Stomach (tissue), 8 donors: ENCODE measurements at regions not wholly inside any gene's neighbourhood (a gene's known extent, or its start where the extent isn't known, plus 50 kb on each side); places are given as distances from the start of the nearest gene placed in this dataset.

Experiments
- DNase-seq, 2 donors: peaks; one replicate each; pipeline versions ENCODE4 v3.0.0 to v3.0.0-alpha.2; 2013 to 2019
- H3K27ac ChIP-seq, 5 donors: fragments of 200-600 bp in 4 of 5; sonication (generic) in 4 of 5; one replicate each; pipeline ENCODE4 v1.5.1; 2013 to 2019; ENCODE audit warnings: mild to moderate bottlenecking in 1 of 5, moderate library complexity in 1 of 5
- H3K27me3 ChIP-seq, 3 donors: fragments of 200-600 bp; sonication (generic); one replicate each; pipeline ENCODE4 v1.5.1; 2017 to 2019; ENCODE audit warnings: mixed run types in 1 of 3
- H3K36me3 ChIP-seq, 4 donors: fragments of 200-600 bp; sonication (generic); 1 replicate in 3 of 4; 2 replicates in 1 of 4; pipeline ENCODE4 v1.5.1; 2016 to 2019
- H3K4me1 ChIP-seq, 4 donors: fragments of 200-600 bp; sonication (generic); one replicate each; pipeline ENCODE4 v1.5.1; 2016 to 2019
- H3K4me3 ChIP-seq, 4 donors: fragments of 200-600 bp; sonication (generic) in 3 of 4; one replicate each; pipeline ENCODE4 v1.5.1; 2016 to 2019; ENCODE audit warnings: mild to moderate bottlenecking in 1 of 4
- H3K9me3 ChIP-seq, 4 donors: fragments of 200-600 bp; sonication (generic); one replicate each; pipeline ENCODE4 v1.5.1; 2016 to 2019
- EP300 ChIP-seq: sonication (generic); formaldehyde crosslinking; IDR thresholded peaks from one replicate; pipeline ENCODE4 v1.6.1; 2017; ENCODE audit warnings: antibody characterized with exemption
- POLR2A ChIP-seq, 4 donors: fragments of 450-650 bp; IDR thresholded peaks; one replicate each; pipeline ENCODE4 v1.6.1; 2016; ENCODE audit warnings: antibody characterized with exemption in 4 of 4, control low read depth in 2 of 4, mild to moderate bottlenecking in 1 of 4, moderate library complexity in 1 of 4
- POLR2AphosphoS5 ChIP-seq, 3 donors: sonication (generic); formaldehyde crosslinking; IDR thresholded peaks; one replicate each; pipeline ENCODE4 v1.6.1; 2016; ENCODE audit warnings: antibody characterized with exemption in 3 of 3
- WGBS, 5 donors: extraction: QIAGEN DNeasy Blood & Tissue Kit in 3 of 5; methylation state at CpG; one replicate each; pipeline versions ENCODE4 v1.1.5 to v1.1.7; 2013 to 2018; 5-methylcytosine and 5-hydroxymethylcytosine counted together
- intact Hi-C: fragments of 100-400 bp; cut with DNase I; formaldehyde crosslinking; loops from one replicate; pipeline ENCODE4 v1.15.1; 2023; ENCODE audit warnings: low total_unique reads
- TF ChIP-seq, protein P1 (sequence below), 7 experiments: fragments of 450-650 bp in 4 of 7; fragments of 200-600 bp in 3 of 7; sonication (generic) in 3 of 7; IDR thresholded peaks; one replicate each; pipeline ENCODE4 v1.5.1; 2016 to 2019; ENCODE audit warnings: antibody characterized with exemption in 7 of 7, control low read depth in 2 of 7, mild to moderate bottlenecking in 1 of 7
- donor health status: healthy with polysubstance abuse.
- donor health status: Bipolar disorder and iron deficiency.
- donor health status: healthy.

DNA sequence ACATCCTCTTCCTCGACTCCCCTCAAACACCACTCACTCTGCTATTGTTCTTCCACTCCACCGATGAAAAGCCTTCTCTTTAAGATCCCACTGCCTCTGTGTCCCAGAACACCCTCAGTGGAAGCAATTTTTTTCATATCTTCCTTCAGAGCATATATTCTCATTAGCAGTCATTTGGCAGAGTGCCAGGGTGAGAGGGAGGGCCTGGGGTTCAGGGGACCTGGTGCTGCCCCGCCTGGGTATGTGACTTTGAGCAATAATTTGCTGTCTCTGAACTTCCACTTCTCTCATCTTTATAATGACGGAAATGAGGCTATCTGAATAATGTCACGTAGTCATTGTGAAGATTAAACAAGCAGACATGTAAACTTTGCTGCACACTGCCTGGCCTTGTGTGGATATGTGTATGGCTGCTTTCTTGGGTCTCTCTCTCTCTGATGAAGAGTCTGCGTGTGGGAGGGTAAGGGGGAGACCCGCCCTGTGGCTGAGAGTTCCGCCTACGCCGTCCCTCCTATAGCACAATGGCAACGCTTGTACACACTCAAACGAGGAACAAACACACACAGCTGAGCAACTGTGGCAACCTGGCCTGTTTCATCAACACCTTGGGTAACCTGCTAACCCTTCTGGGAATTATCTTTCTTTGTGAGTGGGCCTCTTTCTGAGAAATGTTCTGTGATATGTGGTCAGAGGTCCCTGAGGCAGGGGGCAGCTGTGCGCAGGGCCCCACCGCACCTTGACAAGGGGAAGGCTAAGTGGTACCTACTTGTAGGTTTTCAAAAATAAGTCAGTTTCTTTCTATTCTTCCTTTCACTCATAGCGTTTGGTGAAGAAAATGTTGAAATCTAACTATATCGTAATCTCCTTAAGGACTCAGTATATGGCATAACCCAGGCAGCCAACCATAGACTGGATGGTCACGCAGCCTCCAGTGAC, 369.8 kb downstream of the SV2B start:
- intact Hi-C loops, result no loop called here
- H3K36me3 ChIP-seq, result no peaks in the 10 kb centered on the region
- WGBS, 5 donors, result 50 to 58% (median 53%) methylated on average over 17 of the region's 17 CpGs
- H3K27ac ChIP-seq, result peak overlapping the region in 2 of 5 donors; percentile 46 to 63
- peak; percentile 29 to 87 for DNase-seq
- H3K4me1 ChIP-seq, result peaks cover 0 to 33% (median 9%) of the 10 kb centered on the region in 4 donors
- no peaks in the 10 kb centered on the region for H3K9me3 ChIP-seq
- no peaks in the 10 kb centered on the region for H3K27me3 ChIP-seq
- TF ChIP-seq POLR2AphosphoS5 (IDR thresholded peaks at IDR 0.05) (no peak), EP300 (no peak), POLR2A (IDR thresholded peaks at IDR 0.05) (no peak)
- TF ChIP-seq, protein P1, sequence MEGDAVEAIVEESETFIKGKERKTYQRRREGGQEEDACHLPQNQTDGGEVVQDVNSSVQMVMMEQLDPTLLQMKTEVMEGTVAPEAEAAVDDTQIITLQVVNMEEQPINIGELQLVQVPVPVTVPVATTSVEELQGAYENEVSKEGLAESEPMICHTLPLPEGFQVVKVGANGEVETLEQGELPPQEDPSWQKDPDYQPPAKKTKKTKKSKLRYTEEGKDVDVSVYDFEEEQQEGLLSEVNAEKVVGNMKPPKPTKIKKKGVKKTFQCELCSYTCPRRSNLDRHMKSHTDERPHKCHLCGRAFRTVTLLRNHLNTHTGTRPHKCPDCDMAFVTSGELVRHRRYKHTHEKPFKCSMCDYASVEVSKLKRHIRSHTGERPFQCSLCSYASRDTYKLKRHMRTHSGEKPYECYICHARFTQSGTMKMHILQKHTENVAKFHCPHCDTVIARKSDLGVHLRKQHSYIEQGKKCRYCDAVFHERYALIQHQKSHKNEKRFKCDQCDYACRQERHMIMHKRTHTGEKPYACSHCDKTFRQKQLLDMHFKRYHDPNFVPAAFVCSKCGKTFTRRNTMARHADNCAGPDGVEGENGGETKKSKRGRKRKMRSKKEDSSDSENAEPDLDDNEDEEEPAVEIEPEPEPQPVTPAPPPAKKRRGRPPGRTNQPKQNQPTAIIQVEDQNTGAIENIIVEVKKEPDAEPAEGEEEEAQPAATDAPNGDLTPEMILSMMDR (IDR thresholded peaks at IDR 0.05), result no peak
- H3K4me3 ChIP-seq, result no peak overlapping the region

DNA sequence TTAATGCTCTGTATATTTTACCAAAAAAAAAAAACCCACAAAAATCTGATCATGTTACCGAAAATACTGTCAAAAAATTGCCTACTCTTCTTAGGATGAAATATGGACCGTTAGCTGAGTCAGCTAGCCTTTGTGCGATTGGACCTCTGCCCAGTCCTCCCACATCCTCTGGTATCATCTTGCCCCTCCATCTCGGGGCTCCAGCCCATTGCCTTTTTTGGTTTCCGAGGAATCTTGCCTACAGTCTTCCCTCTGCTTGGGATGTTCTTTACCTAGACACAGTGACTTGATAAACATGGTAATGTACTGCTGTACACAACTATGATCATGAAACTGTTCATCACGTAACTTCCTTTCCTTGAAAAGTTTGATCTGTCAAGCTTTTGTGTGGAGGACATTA, 371.4 kb downstream of the SV2B start:
- Histone ChIP-seq H3K27me3 (no peaks in the 10 kb centered on the region), H3K9me3 (no peaks in the 10 kb centered on the region), H3K36me3 (no peaks in the 10 kb centered on the region), H3K4me1 (peaks cover 0 to 33% (median 9%) of the 10 kb centered on the region in 4 donors), H3K27ac (no peak overlapping the region), H3K4me3 (no peak overlapping the region)
- intact Hi-C loops, result no loop called here
- TF ChIP-seq POLR2AphosphoS5 (IDR thresholded peaks at IDR 0.05) (no peak), EP300 (no peak), POLR2A (IDR thresholded peaks at IDR 0.05) (no peak)
- TF ChIP-seq, protein P1 (IDR thresholded peaks at IDR 0.05), result no peak
- WGBS, 5 donors, result 47 to 73% (median 62%) methylated on average over 6 of the region's 6 CpGs
- DNase-seq, result peak in 1 of 2 donors; percentile 25

DNA sequence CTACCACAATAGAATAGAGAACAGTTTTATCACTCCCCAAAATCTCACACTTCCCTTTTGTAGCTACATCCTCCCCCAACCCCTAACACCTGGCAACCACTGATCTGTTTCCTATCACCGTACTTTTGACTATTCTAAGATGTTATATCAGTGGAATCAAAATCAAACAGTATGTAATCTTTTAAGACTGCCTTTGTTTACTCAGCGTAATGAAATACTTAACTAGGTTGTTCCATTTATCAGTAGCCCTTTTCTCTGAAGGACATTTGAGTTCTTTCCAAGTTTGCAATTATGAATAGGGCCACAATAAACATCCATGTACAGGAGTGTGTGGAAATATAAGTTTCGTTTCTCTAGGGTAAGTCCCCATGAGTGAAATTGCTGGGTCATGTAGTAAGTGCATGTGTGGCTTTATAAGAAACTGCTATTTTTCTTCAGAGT, 372.3 kb downstream of the SV2B start:
- peak in 1 of 2 donors; percentile 52 for DNase-seq
- no peak for TF ChIP-seq POLR2A (IDR thresholded peaks at IDR 0.05)
- TF ChIP-seq POLR2AphosphoS5 (IDR thresholded peaks at IDR 0.05), result peak in 2 of 3 donors; percentile 54 to 61
- H3K9me3 ChIP-seq, result no peaks in the 10 kb centered on the region
- no peaks in the 10 kb centered on the region for H3K27me3 ChIP-seq
- H3K27ac ChIP-seq, result peak overlapping the region in 4 of 5 donors; percentile 38 to 79 (median 52)
- no peaks in the 10 kb centered on the region for H3K36me3 ChIP-seq
- 5 to 12% (median 10%) methylated on average over 3 of the region's 3 CpGs for WGBS, 5 donors
- no peak overlapping the region for H3K4me3 ChIP-seq
- peaks cover 0 to 33% (median 9%) of the 10 kb centered on the region in 4 donors for H3K4me1 ChIP-seq
- intact Hi-C loops, result no loop called here

DNA sequence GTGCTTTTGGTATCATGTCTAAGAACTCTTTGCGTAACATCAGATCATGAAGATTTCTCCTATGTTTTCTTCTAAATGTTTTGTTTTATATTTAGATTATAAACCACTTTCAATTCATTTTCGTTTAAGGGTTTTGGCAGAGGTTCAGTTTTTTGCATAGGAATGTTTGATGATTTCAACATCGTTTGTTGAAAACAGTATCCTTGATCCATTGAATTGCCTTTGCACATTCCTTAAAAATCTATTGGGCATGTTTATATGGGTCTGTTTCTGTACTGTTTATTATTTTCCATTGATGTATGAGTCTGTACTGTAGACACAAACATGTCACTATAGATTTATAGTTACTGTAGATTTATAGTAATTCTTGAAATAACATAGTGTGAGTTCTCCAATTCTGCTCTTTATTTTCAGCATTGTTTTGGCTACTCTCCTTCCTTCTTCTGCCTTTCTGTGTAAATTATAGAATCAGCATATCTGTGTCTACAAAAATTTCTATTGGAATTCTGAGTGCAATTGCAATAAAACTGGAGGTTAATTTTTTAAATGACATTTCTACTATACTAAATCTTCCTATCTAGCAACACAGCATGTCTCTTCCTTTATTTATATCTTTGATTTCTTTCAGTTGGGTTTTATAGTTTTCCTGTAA, 374.0 kb downstream of the SV2B start:
- intact Hi-C loops, result no loop called here
- Histone ChIP-seq H3K27me3 (no peaks in the 10 kb centered on the region), H3K27ac (peak overlapping the region in 1 of 5 donors; percentile 79), H3K9me3 (no peaks in the 10 kb centered on the region), H3K4me3 (no peak overlapping the region), H3K4me1 (peaks cover 0 to 33% (median 9%) of the 10 kb centered on the region in 4 donors), H3K36me3 (no peaks in the 10 kb centered on the region)
- WGBS, 5 donors, result 27 to 44% (median 35%) methylated on average over 3 of the region's 3 CpGs
- DNase-seq, result peak in 1 of 2 donors; percentile 24
- no peak for TF ChIP-seq EP300
- TF ChIP-seq, protein P1 (IDR thresholded peaks at IDR 0.05), result no peak
- TF ChIP-seq POLR2AphosphoS5 (IDR thresholded peaks at IDR 0.05), result no peak
- TF ChIP-seq POLR2A (IDR thresholded peaks at IDR 0.05), result no peak
